ENCODE measurements at regions not wholly inside any gene's neighbourhood (a gene's known extent, or its start where the extent isn't known, plus 50 kb on each side); places are given as distances from the start of the nearest gene placed in this dataset.

- TF ChIP-seq TAF1 (IDR thresholded peaks at IDR 0.05; ENCODE audit: low read depth) (no peak), CTCF (IDR thresholded peaks at IDR 0.05; ENCODE audit: poor library complexity, severe bottlenecking) (no peak), POLR2AphosphoS5 (IDR thresholded peaks at IDR 0.05) (no peak), EZH2 (IDR thresholded peaks at IDR 0.05; ENCODE audit: borderline replicate concordance, insufficient read depth, low read length, poor library complexity, severe bottlenecking) (no peak)
Observed at GRCh38 chr14:35189422-35189821, 67.1 kb downstream of the PRORP start.
